C4-2B (cell line): ENCODE measurements at regions not wholly inside any gene's neighbourhood (a gene's known extent, or its start where the extent isn't known, plus 50 kb on each side); places are given as distances from the start of the nearest gene placed in this dataset.
"Not testable (repeated sequence)": the region's sequence is repeated elsewhere in the genome, so short reads cannot be mapped to it uniquely, and the experiment has no call there.

Source experiments
- H3K27ac ChIP-seq: fragments of 450-650 bp; 2 replicates; pipeline ENCODE4 v1.5.1; 2017

GRCh38 chr14:19126269-19127051 lies 159.2 kb downstream of the POTEM start:
- H3K27ac ChIP-seq: not testable (repeated sequence)

GRCh38 chr14:19127664-19128435 lies 160.6 kb downstream of the POTEM start:
- not testable (repeated sequence) for H3K27ac ChIP-seq

DNA sequence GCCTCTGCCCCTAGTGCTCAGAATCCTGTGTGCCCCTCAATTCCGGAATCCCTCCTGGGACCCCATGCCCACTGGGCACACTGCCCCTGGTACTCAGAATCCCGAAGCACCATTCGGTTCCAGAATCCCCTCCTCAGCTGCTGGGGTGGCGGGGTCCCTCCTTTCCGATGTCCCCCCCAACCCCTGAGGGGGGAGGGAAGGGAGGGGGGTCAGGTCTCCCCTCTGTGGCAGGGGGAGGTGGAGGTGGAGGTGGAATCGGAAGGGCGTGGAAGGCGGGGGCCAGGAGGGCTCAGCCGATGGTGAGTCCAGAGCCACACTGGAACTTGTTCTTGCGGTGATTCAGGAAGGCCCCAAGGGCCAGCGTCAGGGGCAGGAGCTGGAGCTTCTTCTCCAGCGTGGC lies 164.3 kb downstream of the POTEM start:
- not testable (repeated sequence) for H3K27ac ChIP-seq

DNA sequence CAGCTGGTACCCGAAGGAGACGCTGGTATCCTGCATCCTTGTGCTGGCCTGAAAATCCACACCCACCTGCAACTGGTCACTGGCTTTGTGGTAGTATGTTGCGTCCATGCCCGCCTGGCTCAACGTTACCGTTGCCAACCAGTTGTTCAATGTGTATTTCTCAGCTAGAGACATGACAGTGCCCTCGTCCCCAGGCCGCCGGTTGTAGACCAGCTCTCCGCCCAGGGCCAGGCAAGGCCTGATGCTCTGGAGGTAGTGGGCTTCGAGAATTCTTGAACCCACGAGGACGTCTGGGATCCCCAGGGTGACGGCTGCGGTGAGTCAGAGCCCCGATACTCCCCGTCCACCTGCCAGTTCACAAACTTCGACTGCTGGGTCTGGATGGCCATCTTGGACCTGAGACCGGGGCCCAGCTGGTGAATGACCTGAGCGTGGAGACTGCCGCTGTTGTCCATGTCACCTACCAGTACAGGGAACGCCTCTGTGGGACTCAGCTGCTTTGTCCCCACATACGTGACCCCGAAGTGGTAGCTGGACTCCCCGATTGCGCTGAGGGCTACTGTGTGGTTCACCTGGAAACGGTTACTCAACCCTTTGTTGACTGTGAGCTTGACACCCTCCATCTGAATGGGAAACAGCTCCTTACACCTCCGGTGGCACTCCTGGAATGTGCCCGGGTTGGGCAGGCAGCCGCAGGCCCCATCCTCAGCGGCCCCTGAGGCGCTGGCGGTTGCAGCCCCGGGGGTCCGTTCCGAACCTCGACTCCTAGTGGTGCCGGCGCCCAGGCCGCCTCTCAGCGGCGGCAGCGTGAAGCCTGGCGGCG lies 165.0 kb downstream of the POTEM start:
- H3K27ac ChIP-seq: not testable (repeated sequence)

DNA sequence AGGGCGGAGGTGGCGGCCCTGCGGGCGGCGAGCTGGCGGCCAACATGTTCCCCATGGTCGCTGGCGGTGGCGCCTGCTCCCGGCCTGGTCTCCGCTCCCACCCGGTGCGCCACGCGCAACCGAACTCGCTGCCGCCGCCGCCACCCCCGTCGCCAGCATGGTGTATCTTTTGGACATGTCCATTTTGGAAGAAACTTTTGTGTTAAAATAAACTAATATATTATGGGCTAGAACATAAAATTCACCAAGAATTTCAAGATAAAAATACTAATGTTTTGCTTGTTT lies 165.5 kb downstream of the POTEM start:
- not testable (repeated sequence) for H3K27ac ChIP-seq

DNA sequence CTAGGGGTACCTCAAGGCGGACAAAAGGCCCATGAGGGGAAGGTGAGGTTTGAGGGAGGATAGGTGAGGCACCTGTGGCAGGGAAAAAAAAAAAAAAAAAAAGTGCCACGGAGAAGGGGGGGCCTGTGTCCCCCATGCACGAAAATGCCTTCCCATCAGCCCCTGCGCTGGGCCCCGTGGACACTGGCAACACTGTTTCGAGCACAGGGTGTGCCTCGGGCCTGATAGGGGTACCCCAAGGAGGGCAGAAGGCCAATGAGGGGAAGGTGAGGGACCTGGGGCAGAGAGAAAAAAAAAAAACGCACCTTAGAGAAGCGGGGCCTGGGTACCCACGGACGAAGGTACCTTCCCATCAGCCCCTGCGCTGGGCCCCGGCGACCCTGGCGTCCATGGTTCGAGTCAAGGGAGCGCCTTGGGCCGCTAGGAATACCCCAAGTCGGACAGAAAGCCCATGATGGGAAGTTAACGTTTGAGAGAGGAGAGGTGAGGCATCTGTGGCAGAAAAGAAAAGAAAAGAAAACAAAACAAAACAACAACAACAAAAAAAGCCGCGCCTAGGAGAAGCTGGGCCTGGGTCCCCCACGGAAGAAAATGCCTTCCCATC lies 190.0 kb downstream of the POTEM start:
- not testable (repeated sequence) for H3K27ac ChIP-seq

DNA sequence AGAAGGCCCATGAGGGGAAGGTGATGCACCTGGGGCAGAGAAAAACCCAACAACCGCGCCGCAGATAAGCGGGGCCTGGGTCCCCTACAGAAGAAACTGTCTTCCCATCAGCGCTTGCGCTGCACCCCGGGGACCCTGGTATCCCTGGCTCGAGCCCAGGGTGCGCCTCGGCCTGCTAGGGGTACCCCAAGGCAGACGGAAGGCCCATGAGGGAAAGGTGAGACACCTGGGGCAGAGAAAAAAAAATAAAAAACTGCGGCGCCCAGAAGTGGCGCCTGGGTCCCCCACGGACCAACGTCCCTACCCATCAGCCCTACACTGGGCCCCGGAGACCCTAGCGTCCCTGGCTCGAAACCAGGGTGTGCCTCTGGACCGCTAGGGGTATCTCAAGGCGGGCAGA lies 190.8 kb downstream of the POTEM start:
- not testable (repeated sequence) for H3K27ac ChIP-seq

- H3K27ac ChIP-seq: not testable (repeated sequence)
Measured at GRCh38 chr14:19158588-19158987, 191.4 kb downstream of the POTEM start.

DNA sequence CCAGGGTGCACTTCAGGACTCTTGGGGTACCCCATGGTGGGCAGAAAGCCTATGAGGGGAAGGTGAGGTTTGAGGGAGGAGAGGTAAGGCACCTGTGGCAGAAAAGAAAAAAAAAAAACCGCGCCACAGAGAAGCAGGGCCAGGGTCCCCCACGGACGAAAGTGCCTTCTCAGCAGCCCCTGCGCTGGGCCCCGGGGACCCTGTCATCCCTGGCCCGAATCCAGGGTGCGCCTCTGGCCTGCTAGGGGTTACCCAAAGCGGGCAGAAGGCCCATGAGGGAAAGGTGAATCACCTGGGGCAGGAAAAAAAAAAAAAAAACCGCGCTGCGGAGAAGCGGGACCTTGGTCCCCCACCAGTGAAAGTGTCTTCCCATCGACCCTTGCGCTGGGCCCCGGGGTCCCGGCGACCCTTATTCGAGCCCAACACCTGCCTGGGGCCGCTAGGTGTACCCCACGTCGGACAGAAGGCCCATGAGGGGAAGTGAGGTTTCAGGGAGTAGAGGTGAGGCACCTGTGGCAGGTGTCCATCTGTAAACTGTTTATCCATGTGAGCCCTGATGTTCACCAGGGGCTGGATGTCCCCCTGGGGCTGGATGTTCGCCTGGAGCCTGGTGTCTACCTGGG lies 191.9 kb downstream of the POTEM start:
- not testable (repeated sequence) for H3K27ac ChIP-seq

DNA sequence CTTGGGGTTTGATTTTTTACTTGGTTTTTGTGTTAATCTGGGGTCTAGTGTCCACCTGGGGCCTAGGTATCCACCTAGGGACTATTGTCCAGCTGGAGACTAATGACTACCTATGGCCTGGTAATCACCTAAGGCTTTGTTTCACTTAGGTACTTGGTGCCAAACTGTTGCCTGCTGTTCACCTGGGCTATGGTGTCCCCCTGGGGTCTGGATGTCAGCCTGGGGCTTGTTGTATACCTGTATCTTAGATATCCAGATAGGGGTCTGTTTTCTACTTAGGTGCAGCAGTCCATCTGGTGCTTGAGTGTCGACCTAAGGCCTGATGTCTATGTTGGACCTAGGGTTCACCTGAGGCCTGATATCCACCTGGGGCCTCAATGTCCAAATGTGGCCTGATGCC lies 193.1 kb downstream of the POTEM start:
- H3K27ac ChIP-seq: not testable (repeated sequence)

DNA sequence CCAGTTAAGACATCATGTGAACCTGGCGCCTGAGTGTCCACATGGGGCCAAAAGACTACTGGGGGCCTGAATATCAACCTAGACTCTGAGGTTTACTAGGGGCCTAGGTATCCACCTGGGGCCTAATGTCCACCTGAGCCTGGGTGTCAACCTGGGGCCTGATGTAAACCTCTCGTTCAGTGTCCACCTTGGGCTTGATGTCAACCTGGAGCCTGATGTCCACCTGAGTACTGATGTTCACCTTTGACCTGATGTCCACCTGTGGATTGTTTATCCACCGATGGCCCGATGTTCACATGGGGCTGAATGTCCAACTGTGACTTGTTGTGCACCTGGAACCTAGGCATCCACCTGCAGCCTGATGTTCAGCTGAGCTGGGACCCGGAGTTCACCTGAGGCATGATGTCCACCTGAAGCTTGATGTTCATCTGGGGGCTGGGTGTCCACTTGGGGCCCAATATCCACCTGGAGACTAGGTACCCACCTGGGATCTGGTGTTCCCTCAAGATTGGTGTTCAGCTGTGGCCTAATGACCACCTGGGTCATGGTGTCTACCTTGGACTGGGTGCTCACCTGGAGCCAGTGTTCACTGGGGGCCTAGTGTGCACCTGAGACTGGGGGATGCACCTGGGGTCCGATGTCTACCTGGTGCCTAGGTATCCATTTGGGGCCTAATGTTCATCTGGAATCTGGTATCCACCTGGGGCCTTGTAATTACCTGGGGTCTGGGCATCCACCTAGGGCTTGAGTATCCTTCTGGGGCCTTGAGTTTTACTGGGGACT lies 194.2 kb downstream of the POTEM start:
- not testable (repeated sequence) for H3K27ac ChIP-seq

DNA sequence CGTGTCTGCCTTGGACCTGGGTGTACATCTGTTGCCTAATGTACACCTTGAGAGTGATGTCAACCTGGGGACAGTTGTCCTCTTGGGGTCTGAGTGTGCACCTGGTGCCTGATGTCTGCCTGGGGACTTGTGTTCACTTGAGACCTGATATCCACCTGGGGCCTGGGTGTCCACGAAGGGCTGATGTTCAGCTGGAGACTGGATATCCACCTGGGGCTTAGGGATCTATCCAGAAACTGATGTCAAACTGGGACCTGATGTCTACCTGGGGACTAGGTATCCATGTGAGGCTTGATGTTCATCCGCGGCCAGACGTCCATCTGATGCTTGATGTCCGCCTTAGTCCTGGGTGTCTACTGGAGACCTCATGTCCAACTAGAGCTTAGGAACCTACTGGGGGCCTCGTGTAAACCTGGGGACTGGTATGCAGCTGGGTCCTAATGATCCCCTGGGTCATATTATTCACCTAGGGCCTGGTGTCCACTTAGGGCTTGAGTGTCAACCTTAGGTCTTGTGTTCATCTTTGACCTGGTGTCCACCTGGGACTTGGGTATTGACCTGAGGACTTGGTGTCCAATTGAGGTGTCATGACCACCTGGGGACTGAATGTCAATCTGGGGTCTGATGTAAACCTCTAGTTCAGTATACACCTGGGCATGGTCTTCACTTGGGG lies 194.9 kb downstream of the POTEM start:
- not testable (repeated sequence) for H3K27ac ChIP-seq

DNA sequence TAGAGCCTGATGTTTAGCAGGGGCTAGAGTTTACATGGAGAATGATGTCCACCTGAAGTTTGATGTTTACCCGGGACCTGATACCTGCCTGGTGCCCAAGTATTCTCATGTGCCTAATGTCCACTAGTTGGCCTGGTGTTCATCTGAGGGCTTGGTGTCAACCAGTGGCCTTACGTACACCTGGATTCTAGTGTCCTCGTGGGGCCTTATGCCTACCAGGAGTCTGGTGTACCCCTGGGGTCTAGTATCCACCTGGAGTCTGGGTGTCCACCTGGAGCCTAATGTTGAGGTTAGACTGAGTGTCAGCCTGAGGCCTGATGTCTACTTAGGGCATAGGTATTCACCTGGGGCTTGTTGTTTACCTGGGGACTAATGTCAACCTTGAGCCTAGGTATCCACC lies 195.7 kb downstream of the POTEM start:
- H3K27ac ChIP-seq: not testable (repeated sequence)

DNA sequence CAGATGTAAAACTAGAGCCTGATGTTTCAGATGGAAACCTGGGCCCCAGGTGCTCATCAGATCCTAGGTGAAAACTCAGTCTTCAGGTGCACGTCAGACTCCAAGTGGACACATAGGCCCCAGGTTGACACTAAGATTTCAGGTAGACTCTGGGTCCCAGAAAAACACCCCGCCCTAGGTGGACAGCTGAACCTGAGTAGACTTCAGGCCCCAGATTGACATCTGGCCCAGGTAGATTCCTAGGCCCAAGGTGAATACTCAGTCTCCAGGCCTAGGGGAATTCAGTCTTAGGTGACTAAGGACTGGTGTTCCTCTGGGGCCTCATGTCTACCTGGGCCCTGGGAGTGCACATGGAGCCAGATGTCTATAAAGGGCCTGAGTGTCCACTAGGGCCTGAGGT lies 196.7 kb downstream of the POTEM start:
- H3K27ac ChIP-seq: not testable (repeated sequence)

DNA sequence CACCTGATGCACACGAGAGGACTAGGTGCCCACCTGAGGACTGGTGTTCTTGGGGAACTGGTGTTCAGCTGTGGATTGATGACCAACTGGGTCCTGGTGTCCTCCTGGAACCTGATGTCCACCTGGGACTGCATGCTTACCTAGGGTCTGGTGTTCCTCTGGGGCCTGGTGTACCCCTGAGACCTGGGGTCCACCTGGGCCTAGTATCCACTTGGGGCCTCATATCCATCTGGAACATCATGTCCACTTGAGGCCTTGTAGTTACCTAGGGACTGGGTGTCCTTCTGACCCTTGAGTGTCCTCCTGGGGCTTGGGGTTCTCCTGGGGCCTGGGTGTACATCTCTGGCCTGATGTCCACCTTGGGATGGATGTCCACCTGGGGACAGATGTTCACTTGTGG lies 197.2 kb downstream of the POTEM start:
- not testable (repeated sequence) for H3K27ac ChIP-seq

- H3K27ac ChIP-seq: not testable (repeated sequence)
Measured at GRCh38 chr14:19166056-19166455, 198.8 kb downstream of the POTEM start.

DNA sequence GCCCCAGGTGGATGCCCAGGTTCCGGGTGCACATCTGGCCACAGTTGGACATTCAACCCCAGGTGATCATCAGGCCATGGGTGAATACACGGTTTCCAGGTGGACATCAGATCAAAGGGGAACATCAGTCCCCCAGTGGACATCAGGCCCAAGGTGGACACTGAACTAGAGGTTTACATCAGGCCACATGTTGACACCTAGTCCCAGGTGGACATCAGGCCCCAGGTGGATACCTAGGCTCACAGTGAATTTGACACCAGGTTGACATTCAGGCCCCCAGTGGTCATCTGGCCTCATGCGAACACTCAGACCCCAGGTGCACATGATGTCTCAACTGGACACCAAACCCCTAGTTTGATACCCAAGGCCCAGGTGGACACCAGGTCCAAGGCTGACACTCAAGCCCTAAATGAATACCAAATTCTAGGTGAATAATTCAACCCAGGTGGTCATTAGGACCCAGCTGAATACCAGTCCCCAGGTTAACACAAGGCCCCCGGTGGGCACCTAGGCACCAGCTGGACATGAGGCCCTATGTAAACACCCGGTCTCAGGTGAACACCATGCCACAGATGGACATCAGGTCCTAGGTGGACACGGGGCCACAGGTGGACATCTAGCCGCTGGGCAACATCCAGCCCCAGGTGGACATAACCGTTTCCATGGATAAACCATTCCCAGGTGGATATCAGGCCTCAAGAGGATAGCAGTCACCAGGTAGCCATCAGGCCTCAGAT lies 200.4 kb downstream of the POTEM start:
- H3K27ac ChIP-seq: not testable (repeated sequence)

GRCh38 chr14:19168261-19168660 lies 201.0 kb downstream of the POTEM start:
- H3K27ac ChIP-seq: not testable (repeated sequence)

DNA sequence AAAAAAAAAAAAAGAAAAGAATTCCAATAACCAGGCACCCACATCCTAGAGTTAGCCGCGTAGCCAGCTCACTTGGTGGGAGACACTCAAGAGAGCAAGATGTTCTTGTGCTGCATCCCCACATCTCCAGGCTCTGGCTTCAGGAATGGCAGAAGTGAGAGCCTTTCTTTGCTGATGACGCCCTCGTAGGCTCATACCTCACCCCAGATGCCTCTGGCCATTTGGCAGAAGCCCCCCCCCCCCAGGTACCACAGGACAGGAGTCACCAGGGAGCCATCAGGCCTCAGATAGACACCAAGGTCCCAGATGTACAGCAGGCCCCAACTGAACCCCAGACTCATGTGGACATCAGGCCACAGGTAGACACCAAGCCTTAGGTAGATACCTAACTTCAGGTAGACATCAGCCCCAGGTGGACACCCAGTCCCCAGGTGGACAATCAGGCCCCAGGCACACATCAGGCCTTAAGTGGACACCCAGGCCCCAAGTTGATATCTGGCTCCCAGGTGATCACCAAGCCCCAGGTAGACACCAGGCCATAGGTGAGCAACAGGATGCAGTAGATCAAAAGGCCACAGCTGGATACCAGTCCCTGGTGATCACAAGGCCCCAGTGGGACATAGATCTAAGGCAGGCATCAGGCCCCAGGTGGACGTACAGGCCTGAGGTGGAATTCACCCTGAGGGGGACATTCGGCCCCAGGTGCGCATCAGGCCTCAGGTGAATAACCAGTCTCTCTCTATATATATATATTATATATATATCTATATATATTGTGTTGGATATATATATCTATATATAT lies 202.5 kb downstream of the POTEM start:
- not testable (repeated sequence) for H3K27ac ChIP-seq
